ENCODE measurements at regions not wholly inside any gene's neighbourhood (a gene's known extent, or its start where the extent isn't known, plus 50 kb on each side); places are given as distances from the start of the nearest gene placed in this dataset.

DNA sequence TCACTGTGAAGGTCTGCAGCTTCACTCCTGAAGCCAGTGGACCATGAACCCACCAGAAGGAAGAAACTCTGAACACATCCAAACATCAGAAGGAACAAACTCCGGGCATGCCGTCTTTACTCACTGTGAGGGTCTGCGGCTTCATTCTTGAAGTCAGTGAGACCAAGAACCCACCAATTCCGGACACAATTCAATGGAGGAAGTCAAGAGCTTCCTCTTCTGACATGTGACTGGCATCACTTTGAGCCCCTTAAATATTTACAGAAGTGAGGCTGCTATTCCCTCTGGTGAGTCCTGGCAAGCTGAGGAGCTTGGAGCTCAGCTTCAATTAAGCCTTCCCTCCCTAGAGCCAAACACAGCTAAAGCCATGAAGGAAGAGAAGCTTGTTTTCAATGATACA, 103.5 kb upstream of the SRD5A3 start:
- no peak overlapping the region for H3K4me2 ChIP-seq (ENCODE audit: low read length)
- H3K4me3 ChIP-seq (ENCODE audit: low read length) = no peak overlapping the region
- no peaks in the 10 kb centered on the region for H3K79me2 ChIP-seq (ENCODE audit: control insufficient read depth, low read length)
- no peaks in the 10 kb centered on the region for H3K36me3 ChIP-seq (ENCODE audit: control insufficient read depth, low read length)
- H3F3A ChIP-seq (ENCODE audit: control insufficient read depth, insufficient read depth) = no peaks in the 10 kb centered on the region
- no peaks in the 10 kb centered on the region for H3K9me2 ChIP-seq (replicated peaks; ENCODE audit: control insufficient read depth, low read length)
- TF ChIP-seq, protein P1, sequence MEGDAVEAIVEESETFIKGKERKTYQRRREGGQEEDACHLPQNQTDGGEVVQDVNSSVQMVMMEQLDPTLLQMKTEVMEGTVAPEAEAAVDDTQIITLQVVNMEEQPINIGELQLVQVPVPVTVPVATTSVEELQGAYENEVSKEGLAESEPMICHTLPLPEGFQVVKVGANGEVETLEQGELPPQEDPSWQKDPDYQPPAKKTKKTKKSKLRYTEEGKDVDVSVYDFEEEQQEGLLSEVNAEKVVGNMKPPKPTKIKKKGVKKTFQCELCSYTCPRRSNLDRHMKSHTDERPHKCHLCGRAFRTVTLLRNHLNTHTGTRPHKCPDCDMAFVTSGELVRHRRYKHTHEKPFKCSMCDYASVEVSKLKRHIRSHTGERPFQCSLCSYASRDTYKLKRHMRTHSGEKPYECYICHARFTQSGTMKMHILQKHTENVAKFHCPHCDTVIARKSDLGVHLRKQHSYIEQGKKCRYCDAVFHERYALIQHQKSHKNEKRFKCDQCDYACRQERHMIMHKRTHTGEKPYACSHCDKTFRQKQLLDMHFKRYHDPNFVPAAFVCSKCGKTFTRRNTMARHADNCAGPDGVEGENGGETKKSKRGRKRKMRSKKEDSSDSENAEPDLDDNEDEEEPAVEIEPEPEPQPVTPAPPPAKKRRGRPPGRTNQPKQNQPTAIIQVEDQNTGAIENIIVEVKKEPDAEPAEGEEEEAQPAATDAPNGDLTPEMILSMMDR (IDR thresholded peaks at IDR 0.05; ENCODE audit: low read depth, low read length, poor library complexity, severe bottlenecking) = no peak
- no peaks in the 10 kb centered on the region for H3K27me3 ChIP-seq (ENCODE audit: control insufficient read depth, low read length)
- H3K4me1 ChIP-seq (ENCODE audit: control insufficient read depth, low read length) = no peaks in the 10 kb centered on the region
- no peaks in the 10 kb centered on the region for H3K9me3 ChIP-seq (ENCODE audit: control insufficient read depth, insufficient read depth, low read length)
- no peak overlapping the region for H3K27ac ChIP-seq (ENCODE audit: low read depth, low read length)
- H4K20me1 ChIP-seq (ENCODE audit: control insufficient read depth, insufficient read depth, low read depth, low read length) = no peaks in the 10 kb centered on the region

DNA sequence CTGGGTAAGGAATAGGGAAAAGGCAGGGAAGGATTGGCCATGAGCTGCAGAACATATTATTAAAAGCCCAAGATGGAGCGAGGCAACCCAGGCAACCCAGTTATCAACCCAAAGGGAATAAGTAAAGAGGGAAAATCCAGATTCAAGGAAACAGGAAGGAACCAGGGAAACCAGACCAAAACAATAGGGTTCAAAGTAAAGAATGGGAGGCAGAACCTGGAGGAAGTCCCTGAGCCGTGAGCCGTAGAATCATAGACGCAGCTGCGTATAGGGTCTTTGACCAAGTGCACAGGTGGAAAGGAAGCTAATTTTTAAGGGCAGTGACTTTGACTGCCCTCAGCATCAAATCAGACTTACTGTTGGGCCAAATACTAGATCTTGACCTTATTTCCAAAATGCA, 98.5 kb upstream of the SRD5A3 start:
- H3K4me1 ChIP-seq (ENCODE audit: control insufficient read depth, low read length) = no peaks in the 10 kb centered on the region
- H3K27me3 ChIP-seq (ENCODE audit: control insufficient read depth, low read length) = no peaks in the 10 kb centered on the region
- H3K9me3 ChIP-seq (ENCODE audit: control insufficient read depth, insufficient read depth, low read length) = no peaks in the 10 kb centered on the region
- no peak overlapping the region for H3K27ac ChIP-seq (ENCODE audit: low read depth, low read length)
- TF ChIP-seq, protein P1 (IDR thresholded peaks at IDR 0.05; ENCODE audit: low read depth, low read length, poor library complexity, severe bottlenecking) = no peak
- TF ChIP-seq EZH2phosphoT487 (IDR thresholded peaks at IDR 0.05; ENCODE audit: borderline replicate concordance, low read length) = no peak
- H3K4me2 ChIP-seq (ENCODE audit: low read length) = no peak overlapping the region
- no peaks in the 10 kb centered on the region for H3F3A ChIP-seq (ENCODE audit: control insufficient read depth, insufficient read depth)
- H3K9me2 ChIP-seq (replicated peaks; ENCODE audit: control insufficient read depth, low read length) = no peaks in the 10 kb centered on the region
- H4K20me1 ChIP-seq (ENCODE audit: control insufficient read depth, insufficient read depth, low read depth, low read length) = no peaks in the 10 kb centered on the region
- H3K79me2 ChIP-seq (ENCODE audit: control insufficient read depth, low read length) = no peaks in the 10 kb centered on the region
- no peaks in the 10 kb centered on the region for H3K36me3 ChIP-seq (ENCODE audit: control insufficient read depth, low read length)
- H3K4me3 ChIP-seq (ENCODE audit: low read length) = no peak overlapping the region

DNA sequence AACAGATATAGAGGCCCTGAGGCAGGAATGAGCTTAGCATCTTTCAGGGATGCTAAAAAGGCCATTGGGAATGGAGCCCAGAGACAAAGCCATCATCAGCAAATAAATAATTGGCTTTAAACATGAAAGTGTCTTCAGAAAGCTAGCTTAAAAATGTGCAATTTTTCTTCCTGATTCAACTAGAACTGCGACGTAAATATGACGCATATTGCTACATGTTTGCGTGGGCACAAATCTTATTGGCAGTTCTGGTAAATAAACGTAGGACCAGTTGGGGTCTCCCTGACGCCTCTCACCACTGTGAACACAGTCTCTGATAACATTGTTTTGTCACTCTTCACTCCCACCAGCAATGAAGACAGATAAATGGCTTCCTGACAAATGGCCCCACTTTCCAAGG, 97.3 kb upstream of the SRD5A3 start:
- no peaks in the 10 kb centered on the region for H3K9me2 ChIP-seq (replicated peaks; ENCODE audit: control insufficient read depth, low read length)
- H4K20me1 ChIP-seq (ENCODE audit: control insufficient read depth, insufficient read depth, low read depth, low read length) = no peaks in the 10 kb centered on the region
- H3K27me3 ChIP-seq (ENCODE audit: control insufficient read depth, low read length) = no peaks in the 10 kb centered on the region
- H3K4me3 ChIP-seq (ENCODE audit: low read length) = no peak overlapping the region
- no peaks in the 10 kb centered on the region for H3K9me3 ChIP-seq (ENCODE audit: control insufficient read depth, insufficient read depth, low read length)
- H3F3A ChIP-seq (ENCODE audit: control insufficient read depth, insufficient read depth) = no peaks in the 10 kb centered on the region
- H3K27ac ChIP-seq (ENCODE audit: low read depth, low read length) = no peak overlapping the region
- TF ChIP-seq, protein P1 (IDR thresholded peaks at IDR 0.05; ENCODE audit: low read depth, low read length, poor library complexity, severe bottlenecking) = no peak
- TF ChIP-seq EZH2phosphoT487 (IDR thresholded peaks at IDR 0.05; ENCODE audit: borderline replicate concordance, low read length) = no peak
- H3K4me2 ChIP-seq (ENCODE audit: low read length) = no peak overlapping the region
- H3K4me1 ChIP-seq (ENCODE audit: control insufficient read depth, low read length) = no peaks in the 10 kb centered on the region
- H3K79me2 ChIP-seq (ENCODE audit: control insufficient read depth, low read length) = no peaks in the 10 kb centered on the region
- H3K36me3 ChIP-seq (ENCODE audit: control insufficient read depth, low read length) = no peaks in the 10 kb centered on the region

DNA sequence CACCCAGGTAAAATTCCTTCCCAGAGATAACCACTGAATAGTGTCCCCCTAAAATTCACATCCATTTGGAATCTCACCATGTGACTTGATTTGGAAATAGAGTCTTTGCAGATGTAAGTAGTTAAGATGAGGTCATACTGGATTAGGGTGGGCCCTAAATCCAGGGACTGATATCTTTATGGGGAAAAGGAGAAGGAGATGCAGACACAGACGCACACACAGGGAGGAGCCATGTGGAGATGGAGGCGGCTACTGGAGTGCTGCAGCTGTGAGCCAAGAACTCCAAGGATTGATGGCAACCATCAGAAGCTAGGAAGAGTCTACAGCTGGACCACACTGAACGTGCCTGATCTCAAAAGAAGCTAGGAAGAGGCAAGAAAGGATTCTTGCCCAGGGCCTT, 96.6 kb upstream of the SRD5A3 start:
- Histone ChIP-seq H3K79me2 (ENCODE audit: control insufficient read depth, low read length) (no peaks in the 10 kb centered on the region), H3K36me3 (ENCODE audit: control insufficient read depth, low read length) (no peaks in the 10 kb centered on the region), H3K9me2 (replicated peaks; ENCODE audit: control insufficient read depth, low read length) (no peaks in the 10 kb centered on the region), H3K4me3 (ENCODE audit: low read length) (no peak overlapping the region), H3F3A (ENCODE audit: control insufficient read depth, insufficient read depth) (no peaks in the 10 kb centered on the region), H3K4me2 (ENCODE audit: low read length) (no peak overlapping the region), H3K27ac (ENCODE audit: low read depth, low read length) (no peak overlapping the region), H3K4me1 (ENCODE audit: control insufficient read depth, low read length) (no peaks in the 10 kb centered on the region), H4K20me1 (ENCODE audit: control insufficient read depth, insufficient read depth, low read depth, low read length) (no peaks in the 10 kb centered on the region), H3K27me3 (ENCODE audit: control insufficient read depth, low read length) (no peaks in the 10 kb centered on the region), H3K9me3 (ENCODE audit: control insufficient read depth, insufficient read depth, low read length) (no peaks in the 10 kb centered on the region)
- TF ChIP-seq EZH2phosphoT487 (IDR thresholded peaks at IDR 0.05; ENCODE audit: borderline replicate concordance, low read length) = no peak
- TF ChIP-seq, protein P1 (IDR thresholded peaks at IDR 0.05; ENCODE audit: low read depth, low read length, poor library complexity, severe bottlenecking) = no peak

Data from DOHH2 (cell line).